GM23338 (cell line): ENCODE measurements at regions not wholly inside any gene's neighbourhood (a gene's known extent, or its start where the extent isn't known, plus 50 kb on each side); places are given as distances from the start of the nearest gene placed in this dataset.

Experiments used
- CTCF ChIP-seq, 2 experiments: fragments of 200-600 bp in 1 of 2; sonication (generic) in 1 of 2; conservative IDR thresholded peaks; 2 replicates each; pipeline versions ENCODE4 v1.5.1 to v1.6.1; 2016 to 2017; ENCODE audit warnings: antibody characterized with exemption in 2 of 2, low read depth in 2 of 2, mild to moderate bottlenecking in 2 of 2, moderate library complexity in 1 of 2
- EZH2 ChIP-seq: fragments of 200-600 bp; sonication (generic); IDR thresholded peaks from one replicate; pipeline ENCODE4 v1.8.0; 2017; ENCODE audit warnings: antibody characterized with exemption, mild to moderate bottlenecking, low read depth; ENCODE audit not compliant: unreplicated experiment
- EZH2phosphoT487 ChIP-seq: fragments of 200-600 bp; sonication (generic); IDR thresholded peaks from one replicate; pipeline ENCODE4 v1.8.1; 2018; ENCODE audit warnings: antibody characterized with exemption; ENCODE audit not compliant: unreplicated experiment
- POLR2AphosphoS5 ChIP-seq: IDR thresholded peaks from 2 replicates; pipeline ENCODE4 v1.6.1; 2016; ENCODE audit warnings: antibody characterized with exemption, low read depth

GRCh38 chr3:150330872-150331271 is 77.2 kb upstream of the TSC22D2 start:
- TF ChIP-seq CTCF (conservative IDR thresholded peaks at IDR 0.05; ENCODE audit: low read depth in 2 of 2) = no peak
- TF ChIP-seq EZH2 = no peak
- TF ChIP-seq EZH2phosphoT487 = no peak
- no peak for TF ChIP-seq POLR2AphosphoS5
